ENCODE measurements at regions not wholly inside any gene's neighbourhood (a gene's known extent, or its start where the extent isn't known, plus 50 kb on each side); places are given as distances from the start of the nearest gene placed in this dataset.

GRCh38 chr9:82281066-82281465, 292.5 kb downstream of the SPATA31D1 start:
- peaks cover 0 to 4% (median 0%) of the 10 kb centered on the region in 3 donors for H3K27me3 Mint-ChIP-seq (ENCODE audit: low read depth in 3 of 3)
- Histone ChIP-seq H3K4me2 (replicated peaks; ENCODE audit: extremely low read depth, low read length, poor library complexity, severe bottlenecking) (no peak overlapping the region), H3K9ac (ENCODE audit: insufficient read depth, low read length, poor library complexity, severe bottlenecking) (no peak overlapping the region), H3K79me2 (ENCODE audit: insufficient read depth, low read length) (no peaks in the 10 kb centered on the region), H3K4me1 (ENCODE audit: control insufficient read depth in 1 of 2, insufficient read depth in 2 of 2, low read length in 2 of 2) (no peaks in the 10 kb centered on the region), H2AFZ (ENCODE audit: insufficient read depth, low read depth, low read length, poor library complexity, severe bottlenecking) (no peak overlapping the region), H3K27ac (ENCODE audit: low read depth in 1 of 2, low read length in 2 of 2) (no peak overlapping the region), H3K4me3 (replicated peaks in 1 of 3; ENCODE audit: low read depth in 2 of 3, low read length in 3 of 3) (no peak overlapping the region), H4K20me1 (ENCODE audit: insufficient read depth, low read length) (no peaks in the 10 kb centered on the region), H3K9me3 (replicated peaks in 1 of 2; ENCODE audit: control insufficient read depth in 1 of 2, insufficient read depth in 1 of 2, low read length in 2 of 2) (peaks cover 1 to 15% of the 10 kb centered on the region in 2 donors), H3K36me3 (replicated peaks in 1 of 2; ENCODE audit: control insufficient read depth in 1 of 2, insufficient read depth in 2 of 2, low read length in 2 of 2) (no peaks in the 10 kb centered on the region), H3K27me3 (ENCODE audit: control insufficient read depth in 2 of 2, insufficient read depth in 2 of 2, low read length in 2 of 2) (no peaks in the 10 kb centered on the region)
- DNase-seq = no peak
- intact Hi-C loops (cut with micrococcal nuclease) = no loop called here
- peaks cover 0 to 13% (median 5%) of the 10 kb centered on the region in 7 donors for H3K9me3 Mint-ChIP-seq
- H3K36me3 Mint-ChIP-seq = no peaks in the 10 kb centered on the region
- H3K4me3 Mint-ChIP-seq = no peak overlapping the region
- no peak for TF ChIP-seq CTCF (IDR thresholded peaks at IDR 0.05)
- no peak overlapping the region for H3K27ac Mint-ChIP-seq
- H3K4me1 Mint-ChIP-seq = no peaks in the 10 kb centered on the region

- Mint-ChIP-seq H3K36me3 (no peaks in the 10 kb centered on the region), H3K4me3 (no peak overlapping the region), H3K27me3 (ENCODE audit: low read depth in 3 of 3) (peaks cover 0 to 2% (median 0%) of the 10 kb centered on the region in 3 donors), H3K27ac (no peak overlapping the region), H3K9me3 (peaks cover 0 to 22% (median 19%) of the 10 kb centered on the region in 7 donors), H3K4me1 (no peaks in the 10 kb centered on the region)
- H3K36me3 ChIP-seq (replicated peaks in 1 of 2; ENCODE audit: control insufficient read depth in 1 of 2, insufficient read depth in 2 of 2, low read length in 2 of 2) = no peaks in the 10 kb centered on the region
- intact Hi-C loops (cut with micrococcal nuclease) = no loop called here
- H2AFZ ChIP-seq (ENCODE audit: insufficient read depth, low read depth, low read length, poor library complexity, severe bottlenecking) = no peak overlapping the region
- H3K9ac ChIP-seq (ENCODE audit: insufficient read depth, low read length, poor library complexity, severe bottlenecking) = no peak overlapping the region
- 90% methylated on average over 2 of the region's 3 CpGs for WGBS (ENCODE audit: insufficient coverage)
- no peaks in the 10 kb centered on the region for H3K27me3 ChIP-seq (ENCODE audit: control insufficient read depth in 2 of 2, insufficient read depth in 2 of 2, low read length in 2 of 2)
- H3K4me3 ChIP-seq (replicated peaks in 1 of 3; ENCODE audit: low read depth in 2 of 3, low read length in 3 of 3) = no peak overlapping the region
- H3K4me1 ChIP-seq (ENCODE audit: control insufficient read depth in 1 of 2, insufficient read depth in 2 of 2, low read length in 2 of 2) = no peaks in the 10 kb centered on the region
- H4K20me1 ChIP-seq (ENCODE audit: insufficient read depth, low read length) = no peaks in the 10 kb centered on the region
- no peak for DNase-seq
- H3K79me2 ChIP-seq (ENCODE audit: insufficient read depth, low read length) = no peaks in the 10 kb centered on the region
- no peak for TF ChIP-seq CTCF (IDR thresholded peaks at IDR 0.05)
- no peak overlapping the region for H3K27ac ChIP-seq (ENCODE audit: low read depth in 1 of 2, low read length in 2 of 2)
- no peak overlapping the region for H3K4me2 ChIP-seq (replicated peaks; ENCODE audit: extremely low read depth, low read length, poor library complexity, severe bottlenecking)
- peaks cover 16 to 22% of the 10 kb centered on the region in 2 donors for H3K9me3 ChIP-seq (replicated peaks in 1 of 2; ENCODE audit: control insufficient read depth in 1 of 2, insufficient read depth in 1 of 2, low read length in 2 of 2)
These were observed 296.2 kb downstream of the SPATA31D1 start for GRCh38 chr9:82284758-82285157.

Measured in CD14-positive monocyte (primary cell).